Neuronal stem cell (in vitro differentiated cells): ENCODE measurements at regions not wholly inside any gene's neighbourhood (a gene's known extent, or its start where the extent isn't known, plus 50 kb on each side); places are given as distances from the start of the nearest gene placed in this dataset.

ENCODE experiments used
- DNase-seq: peaks from one replicate; pipeline ENCODE4 v3.0.0-alpha.2; 2013; ENCODE audit warnings: low spot score
- H2AFZ ChIP-seq: one replicate; pipeline ENCODE4 v1.6.1; 2013; ENCODE audit warnings: mild to moderate bottlenecking, low read length, inconsistent platforms
- H2AK5ac ChIP-seq: 2 replicates; pipeline ENCODE4 v1.6.1; 2013; ENCODE audit warnings: low read depth, mild to moderate bottlenecking, inconsistent platforms, low read length, moderate library complexity, mixed read lengths
- H2BK120ac ChIP-seq: 2 replicates; pipeline ENCODE4 v1.6.1; 2013; ENCODE audit warnings: low read depth, mild to moderate bottlenecking, inconsistent platforms, low read length, moderate library complexity, mixed read lengths
- H2BK12ac ChIP-seq: one replicate; pipeline ENCODE4 v1.6.1; 2013; ENCODE audit warnings: low read length, inconsistent platforms
- H2BK15ac ChIP-seq: 2 replicates; pipeline ENCODE4 v1.6.1; 2013; ENCODE audit warnings: mild to moderate bottlenecking, low read length, inconsistent platforms, mixed read lengths
- H2BK5ac ChIP-seq: one replicate; pipeline ENCODE4 v1.6.1; 2013; ENCODE audit warnings: inconsistent platforms, mild to moderate bottlenecking, low read length, moderate library complexity
- H3K14ac ChIP-seq: one replicate; pipeline ENCODE4 v1.6.1; 2013; ENCODE audit warnings: low read length, inconsistent platforms
- H3K18ac ChIP-seq: 2 replicates; pipeline ENCODE4 v1.6.1; 2013; ENCODE audit warnings: low read length, inconsistent platforms
- H3K23ac ChIP-seq: 2 replicates; pipeline ENCODE4 v1.6.1; 2013; ENCODE audit warnings: low read depth, mild to moderate bottlenecking, mixed read lengths, low read length, inconsistent platforms; ENCODE audit not compliant: poor library complexity
- H3K27ac ChIP-seq: replicated peaks from 3 replicates; pipeline ENCODE4 v1.5.1; 2013; ENCODE audit warnings: low read length, inconsistent platforms
- H3K27me3 ChIP-seq, 3 experiments: 2 replicates each; pipeline ENCODE4 v1.6.1; 2013; ENCODE audit warnings: low read length in 3 of 3, mild to moderate bottlenecking in 2 of 3, inconsistent platforms in 1 of 3, low read depth in 1 of 3, mixed read lengths in 1 of 3, moderate library complexity in 1 of 3; ENCODE audit not compliant: control insufficient read depth in 3 of 3, insufficient read depth in 3 of 3
- H3K36me3 ChIP-seq, 2 donors: replicated peaks in 1 of 2; 2 replicates each; pipeline ENCODE4 v1.6.1; 2013; ENCODE audit warnings: low read length in 2 of 2; ENCODE audit not compliant: control insufficient read depth in 2 of 2, insufficient read depth in 2 of 2
- H3K4ac ChIP-seq: 2 replicates; pipeline ENCODE4 v1.6.1; 2013; ENCODE audit warnings: inconsistent platforms, mild to moderate bottlenecking, low read length, moderate library complexity
- H3K4me1 ChIP-seq, 2 donors: 1 replicate in 1 of 2; 2 replicates in 1 of 2; pipeline ENCODE4 v1.6.1; 2013; ENCODE audit warnings: low read length in 2 of 2, low read depth in 1 of 2; ENCODE audit not compliant: control insufficient read depth in 2 of 2, insufficient read depth in 1 of 2
- H3K4me2 ChIP-seq: one replicate; pipeline ENCODE4 v1.6.1; 2013; ENCODE audit warnings: mild to moderate bottlenecking, low read length, inconsistent platforms; ENCODE audit not compliant: insufficient read depth, poor library complexity, severe bottlenecking
- H3K4me3 ChIP-seq, 2 donors: 2 replicates each; pipeline ENCODE4 v1.5.1; 2013; ENCODE audit warnings: low read length in 2 of 2, mild to moderate bottlenecking in 2 of 2, inconsistent platforms in 1 of 2, moderate library complexity in 1 of 2
- H3K79me1 ChIP-seq: one replicate; pipeline ENCODE4 v1.6.1; 2013; ENCODE audit warnings: low read depth, mild to moderate bottlenecking, inconsistent platforms, low read length, moderate library complexity
- H3K9ac ChIP-seq: one replicate; pipeline ENCODE4 v1.6.1; 2013; ENCODE audit warnings: mild to moderate bottlenecking, low read depth, low read length, inconsistent platforms; ENCODE audit not compliant: poor library complexity
- H3K9me3 ChIP-seq, 2 donors: replicated peaks in 1 of 2; 2 replicates each; pipeline versions ENCODE3 to v1.6.1; 2013; ENCODE audit warnings: low read length in 2 of 2, mild to moderate bottlenecking in 2 of 2, inconsistent platforms in 1 of 2, low read depth in 1 of 2, mixed read lengths in 1 of 2, moderate library complexity in 1 of 2; ENCODE audit not compliant: control insufficient read depth in 2 of 2, insufficient read depth in 1 of 2
- H4K8ac ChIP-seq: one replicate; pipeline ENCODE4 v1.6.1; 2013; ENCODE audit warnings: low read depth, mild to moderate bottlenecking, inconsistent platforms, low read length, moderate library complexity
- H4K91ac ChIP-seq: one replicate; pipeline ENCODE4 v1.6.1; 2013; ENCODE audit warnings: low read length, low read depth, mild to moderate bottlenecking, inconsistent platforms; ENCODE audit not compliant: poor library complexity
- WGBS, 2 donors: extraction: QIAGEN DNeasy Blood & Tissue Kit; methylation state at CpG; one replicate each; pipeline ENCODE4 v1.1.7; 2013; ENCODE audit warnings: missing lambda C conversion rate in 2 of 2, mixed read lengths in 1 of 2; ENCODE audit not compliant: insufficient read length in 2 of 2, insufficient replicate concordance in 1 of 2; ENCODE audit errors: extremely low coverage in 2 of 2; 5-methylcytosine and 5-hydroxymethylcytosine counted together

DNA sequence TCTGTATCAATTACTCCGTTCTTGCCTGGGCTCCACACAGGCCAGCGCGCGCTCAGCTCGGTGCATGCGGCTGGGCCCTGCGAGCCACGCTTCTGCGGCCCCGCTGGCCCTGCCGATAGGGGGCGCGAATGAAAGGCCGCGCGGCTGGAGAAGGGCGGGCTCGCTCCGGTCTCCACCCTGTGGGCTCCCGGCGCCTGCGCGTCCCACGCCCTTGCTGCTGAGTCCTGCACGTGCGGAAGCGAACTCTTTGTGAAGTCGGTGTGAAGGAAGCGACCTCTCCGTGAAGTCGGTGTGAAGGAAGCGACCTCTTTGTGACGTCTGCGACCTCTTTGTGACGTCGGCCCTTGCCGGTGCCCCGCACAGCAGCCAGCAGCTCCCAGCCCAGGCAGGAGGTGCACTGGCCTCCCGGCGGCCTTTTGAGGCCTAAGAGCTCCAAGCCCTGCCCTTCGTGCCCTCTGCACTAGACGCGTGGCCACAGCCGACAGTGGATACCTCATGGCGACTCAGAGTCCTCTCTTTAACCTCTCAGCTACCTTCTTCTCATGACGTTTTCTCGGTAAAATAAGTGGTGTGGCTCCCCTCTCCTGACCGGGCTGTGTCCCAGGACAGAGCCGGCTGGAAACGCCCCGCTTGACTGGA is 391.9 kb upstream of the RAB6C start:
- no CpG with 5 or more reads among the region's 51 CpGs for WGBS, 2 donors
- Histone ChIP-seq H3K18ac (peak overlapping the region; percentile 83), H3K4me2 (peak overlapping the region; percentile 2), H3K4me3 (no peak overlapping the region), H4K91ac (no peak overlapping the region), H2BK15ac (peak overlapping the region; percentile 39), H4K8ac (no peak overlapping the region), H2BK12ac (no peak overlapping the region), H3K9ac (no peak overlapping the region), H3K23ac (peak overlapping the region; percentile 68), H3K27ac (no peak overlapping the region), H3K4me1 (peaks cover 0 to 1% of the 10 kb centered on the region in 2 donors), H3K14ac (no peak overlapping the region), H2AK5ac (peak overlapping the region; percentile 57), H2AFZ (no peak overlapping the region), H3K79me1 (no peaks in the 10 kb centered on the region), H3K27me3 (no peaks in the 10 kb centered on the region), H2BK120ac (no peak overlapping the region), H3K36me3 (no peaks in the 10 kb centered on the region), H3K9me3 (peaks cover 0 to 2% of the 10 kb centered on the region in 2 donors), H3K4ac (no peak overlapping the region), H2BK5ac (no peak overlapping the region)
- no peak for DNase-seq

DNA sequence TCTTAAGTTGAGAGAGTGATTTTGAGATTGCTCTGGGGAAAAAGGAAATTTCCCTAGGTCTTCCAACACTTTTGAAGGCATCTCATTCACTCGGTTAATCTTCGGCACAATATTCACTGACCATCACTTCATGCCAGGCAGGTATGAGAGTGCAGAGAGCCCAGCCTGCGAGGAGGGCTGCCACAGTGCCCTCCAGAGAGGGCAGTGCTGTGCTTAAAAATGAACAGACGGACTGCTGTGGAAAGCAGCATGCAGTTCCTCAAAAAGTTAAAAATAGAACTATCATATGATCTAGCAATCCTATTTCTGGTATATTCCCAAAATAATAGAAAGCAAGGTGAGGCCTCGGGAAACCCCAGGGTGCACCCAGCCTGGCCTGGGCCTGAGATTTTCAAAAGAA is 374.9 kb upstream of the RAB6C start:
- H3K4me2 ChIP-seq = no peak overlapping the region
- no peak for DNase-seq
- no peak overlapping the region for H3K23ac ChIP-seq
- H4K8ac ChIP-seq = no peak overlapping the region
- H3K4me1 ChIP-seq = no peaks in the 10 kb centered on the region
- no peak overlapping the region for H2BK120ac ChIP-seq
- H3K79me1 ChIP-seq = no peaks in the 10 kb centered on the region
- no CpG with 5 or more reads among the region's 5 CpGs for WGBS, 2 donors
- no peak overlapping the region for H3K27ac ChIP-seq
- no peaks in the 10 kb centered on the region for H3K27me3 ChIP-seq
- no peak overlapping the region for H3K14ac ChIP-seq
- no peak overlapping the region for H2AK5ac ChIP-seq
- no peak overlapping the region for H3K9ac ChIP-seq
- H3K4ac ChIP-seq = no peak overlapping the region
- H3K9me3 ChIP-seq = no peaks in the 10 kb centered on the region
- no peak overlapping the region for H2BK12ac ChIP-seq
- H3K36me3 ChIP-seq = no peaks in the 10 kb centered on the region
- no peak overlapping the region for H2AFZ ChIP-seq
- H2BK5ac ChIP-seq = no peak overlapping the region
- no peak overlapping the region for H3K18ac ChIP-seq
- H4K91ac ChIP-seq = no peak overlapping the region
- no peak overlapping the region for H2BK15ac ChIP-seq
- H3K4me3 ChIP-seq = no peak overlapping the region

DNA sequence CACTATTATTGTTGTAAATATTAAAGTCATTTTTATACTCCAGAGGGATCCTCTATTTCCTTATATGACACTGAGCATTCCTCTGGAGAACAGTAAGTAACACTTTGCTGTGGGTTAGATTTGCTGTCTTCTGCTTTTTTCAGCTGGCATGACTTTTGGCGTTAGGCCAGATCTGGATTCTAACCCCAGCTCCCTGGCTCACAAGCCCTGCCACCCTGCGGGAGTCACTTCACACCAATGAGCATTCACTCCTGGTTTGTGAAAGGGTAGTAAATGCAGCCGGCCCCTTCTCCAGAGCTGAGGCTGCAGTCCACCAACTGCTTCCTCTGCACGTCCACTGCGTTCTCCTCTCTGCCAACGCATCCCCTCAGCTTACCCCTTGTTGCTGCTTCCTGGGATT is 373.8 kb upstream of the RAB6C start:
- no peak overlapping the region for H3K27ac ChIP-seq
- H3K27me3 ChIP-seq = no peaks in the 10 kb centered on the region
- H4K8ac ChIP-seq = no peak overlapping the region
- no peak overlapping the region for H2BK12ac ChIP-seq
- no peaks in the 10 kb centered on the region for H3K36me3 ChIP-seq
- no peak overlapping the region for H2BK15ac ChIP-seq
- H2BK120ac ChIP-seq = no peak overlapping the region
- peak overlapping the region; percentile 27 for H3K9ac ChIP-seq
- no peak for DNase-seq
- no peak overlapping the region for H4K91ac ChIP-seq
- no peaks in the 10 kb centered on the region for H3K4me1 ChIP-seq
- H2AFZ ChIP-seq = no peak overlapping the region
- WGBS, 2 donors = no CpG with 5 or more reads among the region's 6 CpGs
- H3K4ac ChIP-seq = no peak overlapping the region
- peak overlapping the region; percentile 25 for H3K23ac ChIP-seq
- no peak overlapping the region for H3K14ac ChIP-seq
- no peak overlapping the region for H2AK5ac ChIP-seq
- no peak overlapping the region for H3K4me3 ChIP-seq
- no peak overlapping the region for H3K18ac ChIP-seq
- H3K79me1 ChIP-seq = no peaks in the 10 kb centered on the region
- no peak overlapping the region for H2BK5ac ChIP-seq
- H3K9me3 ChIP-seq = no peaks in the 10 kb centered on the region
- H3K4me2 ChIP-seq = no peak overlapping the region

DNA sequence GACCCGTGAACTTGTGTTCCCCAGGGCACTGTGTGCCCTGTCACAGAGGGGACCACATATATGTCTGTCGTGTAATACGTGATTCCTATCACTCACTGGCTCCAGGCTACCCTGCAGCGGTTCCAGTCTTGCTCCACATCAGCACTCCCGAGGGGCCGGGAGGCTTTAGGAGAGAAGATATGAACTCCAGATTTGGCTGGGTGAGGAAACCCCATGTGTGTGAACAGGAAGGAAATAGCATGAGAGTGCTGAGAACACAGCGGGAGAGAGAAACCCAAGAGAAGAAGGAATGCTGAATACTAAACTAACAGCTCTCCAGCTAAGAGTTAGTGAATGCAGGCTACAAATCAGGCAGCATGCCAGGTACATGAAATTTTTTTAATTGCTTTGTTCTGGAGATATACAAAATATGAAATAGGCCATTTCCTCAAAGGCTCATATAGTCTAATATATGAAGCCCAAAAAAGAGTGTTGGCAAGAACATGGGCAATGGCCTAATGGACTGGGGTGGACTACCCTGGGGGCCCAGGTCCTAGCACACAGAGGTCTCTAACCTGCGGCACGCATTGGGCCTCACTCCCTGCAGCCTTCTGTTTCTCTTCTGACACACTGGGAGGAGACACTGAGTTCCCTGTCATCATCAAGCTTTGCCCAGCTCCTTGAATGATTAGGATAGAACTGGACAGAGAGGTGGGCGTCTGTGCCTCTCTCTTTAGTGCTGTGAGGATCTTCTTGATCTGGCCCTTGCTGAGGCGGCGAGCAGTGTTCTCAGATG is 372.8 kb upstream of the RAB6C start:
- H3K9ac ChIP-seq = peak overlapping the region; percentile 12
- H2BK5ac ChIP-seq = no peak overlapping the region
- no peaks in the 10 kb centered on the region for H3K9me3 ChIP-seq
- H2BK12ac ChIP-seq = no peak overlapping the region
- H2BK120ac ChIP-seq = no peak overlapping the region
- no peaks in the 10 kb centered on the region for H3K36me3 ChIP-seq
- no peak overlapping the region for H3K18ac ChIP-seq
- H4K91ac ChIP-seq = no peak overlapping the region
- no peaks in the 10 kb centered on the region for H3K27me3 ChIP-seq
- no peak overlapping the region for H3K23ac ChIP-seq
- H3K4me3 ChIP-seq = no peak overlapping the region
- no peak overlapping the region for H3K4ac ChIP-seq
- peak overlapping the region; percentile 58 for H3K14ac ChIP-seq
- no peak overlapping the region for H2BK15ac ChIP-seq
- no peak for DNase-seq
- no peak overlapping the region for H2AFZ ChIP-seq
- H3K79me1 ChIP-seq = no peaks in the 10 kb centered on the region
- no CpG with 5 or more reads among the region's 12 CpGs for WGBS, 2 donors
- H3K4me2 ChIP-seq = no peak overlapping the region
- H3K4me1 ChIP-seq = peaks cover 0 to 4% of the 10 kb centered on the region in 2 donors
- H4K8ac ChIP-seq = no peak overlapping the region
- H3K27ac ChIP-seq = no peak overlapping the region
- H2AK5ac ChIP-seq = no peak overlapping the region
